Nephron progenitor cell (in vitro differentiated cells): ENCODE measurements at regions not wholly inside any gene's neighbourhood (a gene's known extent, or its start where the extent isn't known, plus 50 kb on each side); places are given as distances from the start of the nearest gene placed in this dataset.

ENCODE experiments used
- DNase-seq: peaks from one replicate; pipeline ENCODE4 v3.0.0; 2021
- H3K27ac Mint-ChIP-seq: 2 replicates; pipeline ENCODE4 v1.8.0; 2021; ENCODE audit warnings: mild to moderate bottlenecking, moderate library complexity, mixed read lengths
- H3K27me3 Mint-ChIP-seq: 2 replicates; pipeline ENCODE4 v1.8.0; 2021; ENCODE audit warnings: mild to moderate bottlenecking, low read depth, mixed read lengths; ENCODE audit not compliant: poor library complexity
- H3K36me3 Mint-ChIP-seq: 2 replicates; pipeline ENCODE4 v1.8.0; 2021; ENCODE audit warnings: low read depth, mixed read lengths
- H3K4me1 Mint-ChIP-seq: 2 replicates; pipeline ENCODE4 v1.8.0; 2021; ENCODE audit warnings: mixed read lengths
- H3K4me3 Mint-ChIP-seq: 2 replicates; pipeline ENCODE4 v1.8.0; 2021; ENCODE audit warnings: mild to moderate bottlenecking, moderate library complexity, mixed read lengths
- H3K9me3 Mint-ChIP-seq: 2 replicates; pipeline ENCODE4 v1.8.0; 2021; ENCODE audit warnings: mild to moderate bottlenecking, moderate library complexity, mixed read lengths
- TF ChIP-seq, protein P1 (sequence below): fragments of 200-600 bp; sonication (generic); IDR thresholded peaks from 2 replicates; pipeline ENCODE4 v1.5.0; 2021; ENCODE audit warnings: antibody characterized with exemption

DNA sequence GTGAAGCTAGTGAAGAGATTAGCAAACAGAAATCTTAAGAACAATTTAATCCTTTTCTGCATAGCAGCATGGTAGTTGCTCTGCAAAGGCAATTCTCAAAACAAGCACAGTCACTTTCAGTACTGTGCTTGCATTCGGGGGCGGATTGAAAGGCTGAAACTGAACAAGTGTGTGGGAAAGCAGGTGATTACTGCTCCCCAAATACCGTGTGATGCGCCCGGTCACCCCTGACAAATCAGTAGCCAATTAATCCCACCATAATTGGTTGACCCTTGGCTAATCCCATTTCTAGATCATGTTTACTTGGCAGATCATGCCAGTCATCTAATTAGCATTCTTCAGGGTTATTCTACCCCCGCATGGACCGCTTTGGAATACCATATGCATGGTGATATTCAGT, 76.5 kb upstream of the ADRB1 start:
- Mint-ChIP-seq H3K4me3 (no peak overlapping the region), H3K9me3 (peaks cover 17% of the 10 kb centered on the region), H3K27ac (no peak overlapping the region), H3K36me3 (no peaks in the 10 kb centered on the region), H3K4me1 (no peaks in the 10 kb centered on the region), H3K27me3 (peaks cover 14% of the 10 kb centered on the region)
- DNase-seq: no peak
- TF ChIP-seq, protein P1, sequence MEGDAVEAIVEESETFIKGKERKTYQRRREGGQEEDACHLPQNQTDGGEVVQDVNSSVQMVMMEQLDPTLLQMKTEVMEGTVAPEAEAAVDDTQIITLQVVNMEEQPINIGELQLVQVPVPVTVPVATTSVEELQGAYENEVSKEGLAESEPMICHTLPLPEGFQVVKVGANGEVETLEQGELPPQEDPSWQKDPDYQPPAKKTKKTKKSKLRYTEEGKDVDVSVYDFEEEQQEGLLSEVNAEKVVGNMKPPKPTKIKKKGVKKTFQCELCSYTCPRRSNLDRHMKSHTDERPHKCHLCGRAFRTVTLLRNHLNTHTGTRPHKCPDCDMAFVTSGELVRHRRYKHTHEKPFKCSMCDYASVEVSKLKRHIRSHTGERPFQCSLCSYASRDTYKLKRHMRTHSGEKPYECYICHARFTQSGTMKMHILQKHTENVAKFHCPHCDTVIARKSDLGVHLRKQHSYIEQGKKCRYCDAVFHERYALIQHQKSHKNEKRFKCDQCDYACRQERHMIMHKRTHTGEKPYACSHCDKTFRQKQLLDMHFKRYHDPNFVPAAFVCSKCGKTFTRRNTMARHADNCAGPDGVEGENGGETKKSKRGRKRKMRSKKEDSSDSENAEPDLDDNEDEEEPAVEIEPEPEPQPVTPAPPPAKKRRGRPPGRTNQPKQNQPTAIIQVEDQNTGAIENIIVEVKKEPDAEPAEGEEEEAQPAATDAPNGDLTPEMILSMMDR: no peak

DNA sequence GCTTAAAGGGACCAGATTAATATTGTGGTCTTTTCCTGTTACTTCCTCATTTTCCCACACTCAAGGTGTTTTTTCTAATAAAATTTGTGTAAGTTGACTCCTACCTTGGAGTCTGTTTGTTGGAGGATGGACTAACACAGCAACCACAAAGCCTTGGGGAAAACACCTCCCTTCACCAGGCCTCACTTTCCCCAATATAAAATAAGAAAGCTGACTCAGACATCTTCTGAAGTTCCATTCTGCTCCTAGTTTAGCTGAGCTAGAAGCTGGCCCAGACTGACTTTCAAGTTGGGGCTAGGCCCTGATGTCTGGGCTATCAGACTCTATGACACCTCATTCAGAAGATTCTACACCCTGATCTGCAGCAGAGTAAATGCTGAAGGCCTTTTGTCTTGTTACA, 73.0 kb upstream of the ADRB1 start:
- peaks cover 37% of the 10 kb centered on the region for H3K9me3 Mint-ChIP-seq
- TF ChIP-seq, protein P1: no peak
- no peaks in the 10 kb centered on the region for H3K4me1 Mint-ChIP-seq
- peaks cover 9% of the 10 kb centered on the region for H3K27me3 Mint-ChIP-seq
- no peak overlapping the region for H3K27ac Mint-ChIP-seq
- H3K4me3 Mint-ChIP-seq: no peak overlapping the region
- H3K36me3 Mint-ChIP-seq: no peaks in the 10 kb centered on the region
- DNase-seq: no peak

DNA sequence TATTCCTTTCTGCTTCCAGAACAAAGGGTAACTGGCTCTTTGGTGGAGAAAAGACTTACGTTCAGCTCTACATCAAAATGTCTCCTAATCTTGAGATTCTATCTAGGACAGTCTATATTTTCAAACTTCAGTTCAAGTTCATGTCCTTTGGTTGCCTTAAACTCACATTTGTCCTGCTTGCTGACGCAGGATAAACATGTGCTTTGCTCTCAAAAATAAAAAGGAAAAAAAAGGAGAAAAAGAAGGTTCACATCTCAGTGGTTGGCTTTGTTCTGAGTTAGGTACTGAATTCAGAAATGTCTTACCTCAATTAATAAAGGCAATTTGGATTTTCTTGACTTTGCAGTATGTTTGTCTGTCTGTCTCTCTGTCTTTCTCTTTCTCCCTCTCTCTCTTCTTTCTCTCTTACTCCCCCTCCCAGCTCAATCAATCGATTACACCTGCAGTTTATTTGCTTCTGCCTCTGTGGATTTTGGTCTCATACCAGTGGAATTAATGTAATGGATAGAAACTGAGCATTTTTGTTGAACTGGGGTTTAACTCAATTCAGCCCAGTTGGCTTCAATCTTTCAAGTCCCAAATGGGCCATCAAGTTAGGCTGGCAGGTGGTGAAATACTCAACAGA, 72.2 kb upstream of the ADRB1 start:
- no peak overlapping the region for H3K27ac Mint-ChIP-seq
- H3K4me3 Mint-ChIP-seq: no peak overlapping the region
- no peaks in the 10 kb centered on the region for H3K36me3 Mint-ChIP-seq
- H3K27me3 Mint-ChIP-seq: peaks cover 9% of the 10 kb centered on the region
- TF ChIP-seq, protein P1: no peak
- H3K9me3 Mint-ChIP-seq: peaks cover 37% of the 10 kb centered on the region
- H3K4me1 Mint-ChIP-seq: no peaks in the 10 kb centered on the region
- no peak for DNase-seq

DNA sequence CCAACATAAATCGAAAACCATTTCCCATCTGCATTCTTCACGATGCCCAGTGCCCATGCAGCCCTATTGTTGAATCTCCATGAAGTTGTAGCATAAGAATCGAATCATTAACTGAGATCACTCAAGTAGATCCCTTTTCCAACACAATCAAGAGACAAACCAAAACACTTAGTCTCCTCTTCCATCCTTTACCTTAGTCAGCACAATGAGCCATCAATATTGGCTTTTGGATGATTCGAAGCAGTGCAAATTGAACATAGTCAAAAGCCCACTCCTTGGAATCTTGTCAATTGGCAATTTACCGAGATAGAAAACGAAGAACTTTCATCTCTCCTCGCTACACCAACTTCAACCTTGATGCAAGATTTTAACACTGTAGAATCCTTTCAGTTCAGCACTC, 66.5 kb upstream of the ADRB1 start:
- Mint-ChIP-seq H3K4me1 (no peaks in the 10 kb centered on the region), H3K36me3 (no peaks in the 10 kb centered on the region), H3K27me3 (no peaks in the 10 kb centered on the region), H3K4me3 (no peak overlapping the region), H3K27ac (no peak overlapping the region), H3K9me3 (peaks cover 23% of the 10 kb centered on the region)
- TF ChIP-seq, protein P1: no peak
- no peak for DNase-seq

DNA sequence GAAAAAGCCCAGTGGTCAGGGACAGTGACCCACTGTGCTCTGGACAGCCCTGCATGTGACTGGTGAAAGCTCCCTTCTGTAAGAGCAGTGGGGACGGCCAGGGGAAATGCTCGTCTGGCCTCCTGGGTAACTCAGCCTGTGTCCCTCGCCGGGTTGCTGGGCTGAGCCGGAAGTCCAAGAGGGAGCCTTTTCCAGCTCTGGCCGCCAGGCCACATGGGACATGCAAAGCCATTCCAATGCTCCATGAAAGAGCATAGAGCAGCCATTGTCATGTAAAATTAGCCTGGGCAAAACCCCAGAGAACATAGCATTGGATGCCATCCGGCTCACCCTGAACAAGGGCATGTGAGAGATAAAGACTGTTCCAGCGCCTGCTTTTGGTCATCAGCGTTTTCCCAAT, 64.9 kb upstream of the ADRB1 start:
- H3K27ac Mint-ChIP-seq: no peak overlapping the region
- H3K36me3 Mint-ChIP-seq: no peaks in the 10 kb centered on the region
- no peak for DNase-seq
- TF ChIP-seq, protein P1: no peak
- H3K9me3 Mint-ChIP-seq: peaks cover 10% of the 10 kb centered on the region
- no peak overlapping the region for H3K4me3 Mint-ChIP-seq
- H3K4me1 Mint-ChIP-seq: no peaks in the 10 kb centered on the region
- no peaks in the 10 kb centered on the region for H3K27me3 Mint-ChIP-seq

DNA sequence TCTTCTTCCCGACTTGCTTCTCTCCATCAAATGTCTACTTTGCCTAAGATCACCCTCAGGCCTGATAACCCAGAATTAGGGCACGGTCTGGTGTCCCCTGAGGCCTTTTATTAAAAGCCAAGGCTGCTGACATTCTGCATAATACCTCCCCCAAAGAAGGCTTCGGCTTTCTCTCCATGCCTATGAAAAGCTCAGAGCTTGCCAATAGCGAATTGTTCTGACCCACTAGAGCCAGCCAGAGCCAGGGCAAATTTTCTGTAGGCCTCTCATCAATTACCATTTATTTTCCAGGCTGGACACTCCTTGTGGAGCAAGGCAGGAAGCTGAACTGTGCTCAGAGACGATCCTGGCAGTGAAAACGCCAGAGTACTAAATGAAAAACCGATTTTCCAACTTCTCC, 64.3 kb upstream of the ADRB1 start:
- TF ChIP-seq, protein P1: no peak
- Mint-ChIP-seq H3K27ac (no peak overlapping the region), H3K36me3 (no peaks in the 10 kb centered on the region), H3K27me3 (no peaks in the 10 kb centered on the region), H3K4me3 (no peak overlapping the region), H3K9me3 (peaks cover 6% of the 10 kb centered on the region), H3K4me1 (no peaks in the 10 kb centered on the region)
- DNase-seq: no peak
